ENCODE measurements at regions not wholly inside any gene's neighbourhood (a gene's known extent, or its start where the extent isn't known, plus 50 kb on each side); places are given as distances from the start of the nearest gene placed in this dataset.
"Not testable (repeated sequence)": the region's sequence is repeated elsewhere in the genome, so short reads cannot be mapped to it uniquely, and the experiment has no call there.

- no peak overlapping the region for H3K4me3 ChIP-seq (ENCODE audit: low read length)
- intact Hi-C loops (cut with DNase I, micrococcal nuclease), result no loop called here
- no peaks in the 10 kb centered on the region for H3K27me3 ChIP-seq (ENCODE audit: control insufficient read depth in 1 of 2, insufficient read depth in 2 of 2, low read length in 2 of 2)
- no peaks in the 10 kb centered on the region for H3K36me3 Mint-ChIP-seq (ENCODE audit: low read depth)
- no peaks in the 10 kb centered on the region for H3K4me1 Mint-ChIP-seq (ENCODE audit: low read depth)
- CTCF ChIA-PET, result no interaction called here
- H3K4me1 ChIP-seq (ENCODE audit: insufficient read depth, low read length), result no peaks in the 10 kb centered on the region
- H3K27ac ChIP-seq (ENCODE audit: low read depth in 1 of 2, low read length in 2 of 2), result no peak overlapping the region
- H3K9me3 ChIP-seq (ENCODE audit: control insufficient read depth in 1 of 2, insufficient read depth in 1 of 2, low read length in 2 of 2), result peaks cover 0 to 5% of the 10 kb centered on the region in 2 experiments
- no peak overlapping the region for H3K27ac Mint-ChIP-seq
- POLR2A ChIA-PET, result no interaction called here
- H3K4me3 Mint-ChIP-seq, result no peak overlapping the region
- DNase-seq, result no peak
- H3K36me3 ChIP-seq (ENCODE audit: insufficient read depth, low read length), result no peaks in the 10 kb centered on the region
- ATAC-seq (ENCODE audit: poor library complexity), result no peak
- H3K9me3 Mint-ChIP-seq, result peaks cover 3% of the 10 kb centered on the region
- H3K27me3 Mint-ChIP-seq, result no peaks in the 10 kb centered on the region
- TF ChIP-seq CTCF (IDR thresholded peaks at IDR 0.05), result no peak
Measured at GRCh38 chr2:83365476-83365875, 1093.6 kb downstream of the SUCLG1 start.

GRCh38 chr2:83364264-83364663 lies 1094.8 kb downstream of the SUCLG1 start:
- ChIA-PET CTCF (no interaction called here), POLR2A (no interaction called here)
- DNase-seq, result no peak
- ATAC-seq (ENCODE audit: poor library complexity), result no peak
- Mint-ChIP-seq H3K4me3 (no peak overlapping the region), H3K9me3 (peaks cover 3% of the 10 kb centered on the region), H3K27me3 (no peaks in the 10 kb centered on the region), H3K4me1 (ENCODE audit: low read depth) (no peaks in the 10 kb centered on the region), H3K36me3 (ENCODE audit: low read depth) (no peaks in the 10 kb centered on the region), H3K27ac (no peak overlapping the region)
- H3K36me3 ChIP-seq (ENCODE audit: insufficient read depth, low read length), result no peaks in the 10 kb centered on the region
- no peak overlapping the region for H3K27ac ChIP-seq (ENCODE audit: low read depth in 1 of 2, low read length in 2 of 2)
- intact Hi-C loops (cut with DNase I, micrococcal nuclease), result no loop called here
- H3K4me1 ChIP-seq (ENCODE audit: insufficient read depth, low read length), result no peaks in the 10 kb centered on the region
- H3K4me3 ChIP-seq (ENCODE audit: low read length), result no peak overlapping the region
- peaks cover 0 to 9% of the 10 kb centered on the region in 2 experiments for H3K9me3 ChIP-seq (ENCODE audit: control insufficient read depth in 1 of 2, insufficient read depth in 1 of 2, low read length in 2 of 2)
- no peak for TF ChIP-seq CTCF (IDR thresholded peaks at IDR 0.05)
- no peaks in the 10 kb centered on the region for H3K27me3 ChIP-seq (ENCODE audit: control insufficient read depth in 1 of 2, insufficient read depth in 2 of 2, low read length in 2 of 2)

- intact Hi-C loops (cut with DNase I, micrococcal nuclease); H3K27ac Mint-ChIP-seq; H3K27ac ChIP-seq (ENCODE audit: low read depth in 1 of 2, low read length in 2 of 2); H3K4me1 Mint-ChIP-seq (ENCODE audit: low read depth); POLR2A ChIA-PET; CTCF ChIA-PET; H3K4me3 ChIP-seq (ENCODE audit: low read length); H3K9me3 Mint-ChIP-seq; H3K36me3 Mint-ChIP-seq (ENCODE audit: low read depth); H3K36me3 ChIP-seq (ENCODE audit: insufficient read depth, low read length); H3K4me3 Mint-ChIP-seq; DNase-seq; H3K27me3 Mint-ChIP-seq; H3K27me3 ChIP-seq (ENCODE audit: control insufficient read depth in 1 of 2, insufficient read depth in 2 of 2, low read length in 2 of 2); H3K4me1 ChIP-seq (ENCODE audit: insufficient read depth, low read length); ATAC-seq (ENCODE audit: poor library complexity): not testable (repeated sequence)
- H3K9me3 ChIP-seq (ENCODE audit: control insufficient read depth in 1 of 2, insufficient read depth in 1 of 2, low read length in 2 of 2), result peaks cover 0 to 12% of the 10 kb centered on the region in 2 experiments
Measured at GRCh38 chr2:83363138-83363537, 1095.9 kb downstream of the SUCLG1 start.

GRCh38 chr2:83359336-83359735 lies 1099.7 kb downstream of the SUCLG1 start:
- no peaks in the 10 kb centered on the region for H3K4me1 ChIP-seq (ENCODE audit: insufficient read depth, low read length)
- H3K27me3 ChIP-seq (ENCODE audit: control insufficient read depth in 1 of 2, insufficient read depth in 2 of 2, low read length in 2 of 2), result no peaks in the 10 kb centered on the region
- H3K27me3 Mint-ChIP-seq, result no peaks in the 10 kb centered on the region
- H3K36me3 Mint-ChIP-seq (ENCODE audit: low read depth), result no peaks in the 10 kb centered on the region
- intact Hi-C loops (cut with DNase I, micrococcal nuclease), result no loop called here
- no peaks in the 10 kb centered on the region for H3K36me3 ChIP-seq (ENCODE audit: insufficient read depth, low read length)
- no peak for ATAC-seq (ENCODE audit: poor library complexity)
- no peak overlapping the region for H3K4me3 ChIP-seq (ENCODE audit: low read length)
- H3K9me3 ChIP-seq (ENCODE audit: control insufficient read depth in 1 of 2, insufficient read depth in 1 of 2, low read length in 2 of 2), result peaks cover 0 to 9% of the 10 kb centered on the region in 2 experiments
- H3K4me1 Mint-ChIP-seq (ENCODE audit: low read depth), result no peaks in the 10 kb centered on the region
- H3K27ac ChIP-seq (ENCODE audit: low read depth in 1 of 2, low read length in 2 of 2), result no peak overlapping the region
- no peak for DNase-seq
- H3K27ac Mint-ChIP-seq, result no peak overlapping the region
- ChIA-PET POLR2A (no interaction called here), CTCF (no interaction called here)
- H3K4me3 Mint-ChIP-seq, result no peak overlapping the region
- no peak for TF ChIP-seq CTCF (IDR thresholded peaks at IDR 0.05)
- H3K9me3 Mint-ChIP-seq, result no peaks in the 10 kb centered on the region
